ENCODE measurements at regions not wholly inside any gene's neighbourhood (a gene's known extent, or its start where the extent isn't known, plus 50 kb on each side); places are given as distances from the start of the nearest gene placed in this dataset.
A peak's percentile ranks its signal among the peaks of the same experiment; 100 is the strongest.

DNA sequence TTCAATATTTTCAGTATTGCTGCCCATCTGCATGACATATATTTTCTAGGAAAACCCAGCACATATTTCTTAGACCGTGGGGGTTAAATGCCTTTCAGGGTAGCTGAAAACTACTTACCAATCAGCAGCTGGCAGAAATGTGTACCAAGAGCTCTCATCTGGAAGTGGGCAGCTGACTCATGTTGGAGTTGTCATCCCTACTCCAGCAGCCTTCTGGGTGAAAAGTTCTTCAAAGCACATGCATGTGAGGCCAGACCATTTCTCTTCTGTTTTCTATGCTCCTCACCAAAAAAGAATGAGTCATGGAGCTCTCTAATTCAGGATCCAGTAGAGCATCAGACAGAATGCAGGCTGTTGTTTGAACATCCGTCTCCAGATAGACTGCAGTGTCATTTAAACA, 135.5 kb downstream of the PAX1 start:
- DNase-seq (ENCODE audit: low spot score): no peak

DNA sequence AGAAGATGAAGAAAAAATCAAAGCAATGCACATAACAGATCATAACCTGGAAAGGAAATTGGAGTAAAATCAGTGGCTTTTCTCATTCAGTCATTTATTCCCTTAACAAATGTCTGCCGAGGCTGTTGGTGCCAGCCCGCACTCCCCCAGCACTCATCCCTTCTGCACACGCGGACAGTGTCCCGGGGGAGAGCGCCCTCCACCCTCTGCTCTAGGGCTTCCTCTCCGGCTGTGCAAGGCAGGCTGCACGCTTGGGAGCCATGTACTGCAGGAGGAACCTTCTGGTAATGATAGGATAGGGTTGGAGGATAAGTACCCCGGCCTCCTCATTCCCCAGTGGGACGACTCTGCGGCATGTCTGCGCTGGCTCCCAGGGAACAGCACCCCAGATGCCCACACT, 134.5 kb downstream of the PAX1 start:
- no peak for DNase-seq (ENCODE audit: low spot score)

DNA sequence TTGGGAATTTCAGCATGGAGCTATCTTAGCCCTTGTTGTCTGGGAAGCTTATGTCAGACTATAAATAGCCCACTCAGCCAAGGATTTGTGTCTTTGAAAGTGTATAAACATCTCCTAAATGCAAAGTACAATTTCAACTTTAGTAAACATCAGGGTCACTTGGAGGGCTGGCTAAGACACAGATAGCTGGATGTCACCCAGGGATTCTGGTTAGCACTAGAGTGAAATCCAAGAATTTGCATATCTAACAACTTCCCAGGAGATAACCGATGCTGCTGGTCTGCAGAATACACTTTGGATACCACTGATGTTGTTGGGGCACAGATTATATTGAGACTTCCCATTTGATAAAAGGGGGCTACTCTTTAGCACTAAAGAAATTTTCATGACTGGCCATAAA, 130.9 kb downstream of the PAX1 start:
- DNase-seq (ENCODE audit: low spot score): no peak

DNA sequence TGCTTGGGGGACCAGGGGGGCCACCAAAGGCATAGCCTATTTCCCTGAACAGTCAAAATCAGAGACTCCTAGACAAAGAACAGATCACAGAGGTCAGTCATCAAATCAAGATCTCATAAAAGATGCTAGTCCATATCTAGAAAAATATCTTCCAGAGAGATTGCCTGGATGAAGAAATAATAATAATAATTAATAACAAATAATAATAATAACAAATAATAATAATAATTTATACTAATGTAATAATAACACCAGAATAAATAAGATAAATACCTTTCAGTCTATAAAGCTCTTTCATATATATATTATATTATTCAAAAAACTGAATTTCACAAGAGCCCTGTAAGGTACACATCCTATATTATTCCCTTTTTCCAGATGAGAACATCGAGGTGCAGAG, 129.6 kb downstream of the PAX1 start:
- no peak for DNase-seq (ENCODE audit: low spot score)

DNA sequence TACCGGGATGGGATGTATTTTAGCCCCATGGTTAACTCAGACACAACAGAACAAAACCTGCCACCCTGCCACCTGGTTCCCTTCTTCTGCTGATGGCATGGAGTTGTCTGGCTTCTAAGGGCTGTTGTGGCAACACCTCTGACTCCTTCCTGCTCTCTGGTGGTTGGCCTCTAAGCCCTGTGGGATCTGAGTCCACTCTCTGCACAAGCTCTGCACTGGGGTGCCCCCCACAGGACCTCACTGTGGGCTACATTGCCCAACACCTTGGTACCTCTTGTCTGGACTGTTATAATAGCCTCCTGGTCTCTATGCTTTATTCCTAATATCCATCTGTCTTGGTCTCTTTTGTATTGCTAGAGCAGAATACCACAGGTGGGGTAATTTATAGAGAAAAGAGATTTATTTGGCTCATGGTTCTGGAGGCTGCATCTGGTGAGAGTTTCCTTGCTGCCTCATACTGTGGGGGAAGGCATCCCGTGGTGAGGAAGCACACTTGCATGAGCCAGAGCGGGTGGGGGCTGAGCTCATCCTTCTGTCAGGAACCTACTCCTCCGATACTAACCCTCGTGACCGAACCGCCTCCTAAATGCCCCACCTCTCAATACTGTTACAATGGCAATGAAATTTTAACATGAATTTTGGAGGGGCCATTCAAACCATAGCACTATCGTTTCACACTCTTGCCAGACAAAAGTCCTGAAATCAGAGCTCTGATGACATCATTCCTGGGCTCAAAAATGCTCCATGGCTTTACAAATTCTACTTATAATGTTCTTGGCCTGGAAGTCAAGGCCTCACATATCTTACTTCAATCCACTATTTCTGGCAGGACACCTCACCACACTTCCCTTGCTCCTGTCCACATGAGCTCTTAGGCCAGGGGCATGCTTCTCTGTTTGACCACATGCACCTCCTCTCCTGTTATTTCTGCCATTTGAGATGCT, 127.2 kb downstream of the PAX1 start:
- no peak for DNase-seq (ENCODE audit: low spot score)

DNA sequence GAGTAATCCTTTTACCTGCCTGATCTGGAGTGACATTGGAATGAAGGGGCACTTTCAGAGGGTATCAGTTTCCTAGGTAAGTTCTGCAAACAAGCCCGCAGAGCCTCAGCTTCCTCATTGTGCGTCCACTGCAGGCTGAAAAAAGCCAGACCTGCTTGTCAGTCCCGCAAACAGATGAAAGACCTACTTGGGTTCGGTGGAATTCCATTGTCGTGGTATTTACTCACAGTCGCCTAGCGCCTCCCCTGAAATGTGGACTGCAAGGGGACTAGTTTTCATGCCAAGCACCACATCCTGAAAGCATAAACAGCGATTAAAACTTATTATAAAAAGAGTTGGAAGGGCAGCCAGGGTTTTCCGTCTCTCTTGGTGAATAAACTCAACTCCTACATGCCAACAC, 121.5 kb downstream of the PAX1 start:
- peak; percentile 9 for DNase-seq (ENCODE audit: low spot score)

DNA sequence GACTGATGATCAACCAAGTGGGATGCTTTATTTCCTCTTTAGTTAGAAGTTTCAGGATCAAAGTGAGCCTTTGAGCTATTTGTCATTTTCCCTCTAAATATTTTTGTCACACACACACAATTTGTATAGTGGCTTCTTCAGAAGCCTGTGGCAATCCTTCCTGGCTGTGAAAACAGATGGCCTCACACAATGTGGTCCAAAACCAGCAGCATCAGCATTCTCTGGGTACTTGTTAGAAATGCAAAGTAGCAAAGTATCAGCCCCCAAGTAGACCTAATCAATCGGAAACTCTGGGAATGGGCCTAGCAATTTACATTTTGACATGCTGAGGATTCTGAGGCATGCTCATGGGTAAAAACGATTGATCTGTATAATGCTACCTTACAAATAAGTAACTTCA, 115.9 kb downstream of the PAX1 start:
- no peak for DNase-seq (ENCODE audit: low spot score)

DNA sequence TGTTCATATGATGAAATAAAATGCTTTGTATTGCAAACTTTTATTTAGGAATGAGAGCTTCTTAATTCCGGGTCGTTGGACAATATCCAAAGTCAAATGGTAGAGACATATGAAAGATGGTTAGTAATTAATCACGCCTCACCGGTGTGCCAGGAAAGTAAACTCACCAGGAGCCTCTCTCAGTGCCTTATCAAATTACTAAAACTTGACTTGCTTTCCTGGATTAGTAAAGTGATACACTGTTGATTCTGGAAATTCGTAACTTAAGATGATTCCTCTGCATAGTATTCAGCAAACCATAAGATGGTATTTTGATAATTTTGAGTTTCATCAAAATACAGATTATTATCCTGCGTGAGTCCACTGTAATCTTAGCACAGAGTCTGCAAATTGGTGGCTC, 115.2 kb downstream of the PAX1 start:
- DNase-seq (ENCODE audit: low spot score): no peak

DNA sequence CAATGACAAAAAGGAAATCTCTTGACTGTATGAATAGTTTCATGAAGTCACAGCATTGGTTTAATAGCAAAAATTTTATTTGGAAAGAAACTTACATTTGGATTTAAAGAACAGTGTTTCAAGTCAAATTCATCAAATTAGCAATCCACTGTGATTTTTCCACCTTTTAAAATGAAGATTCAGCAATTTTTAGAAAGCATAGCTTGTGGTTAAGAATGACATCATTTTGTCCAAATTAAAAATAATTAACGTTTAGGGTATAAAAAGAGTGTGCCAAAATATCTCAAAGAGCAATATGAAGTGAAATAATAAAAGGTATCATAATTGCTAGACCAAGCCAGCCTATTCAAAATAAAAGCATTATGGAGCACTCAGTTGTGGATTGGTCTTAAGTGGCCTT, 114.6 kb downstream of the PAX1 start:
- no peak for DNase-seq (ENCODE audit: low spot score)

DNA sequence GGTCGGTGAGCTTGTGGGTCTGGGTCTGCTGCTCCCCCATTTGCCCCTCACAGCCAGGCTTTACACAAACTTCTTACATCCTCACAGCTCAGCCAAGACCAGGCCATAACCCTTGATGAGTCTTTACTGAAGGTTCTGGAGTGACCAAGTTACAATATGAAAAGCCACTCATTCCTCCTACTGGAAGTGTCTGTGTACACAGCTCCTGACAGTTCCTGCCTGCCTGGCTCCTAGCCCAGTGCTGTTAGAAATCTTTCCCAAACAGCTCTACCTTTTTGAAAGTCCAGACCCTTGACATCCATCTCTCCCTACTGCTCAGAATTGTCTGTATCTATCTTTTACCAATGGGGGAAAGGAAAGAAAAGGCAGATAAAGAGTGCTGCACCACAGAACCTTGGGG, 106.9 kb downstream of the PAX1 start:
- no peak for DNase-seq (ENCODE audit: low spot score)

DNA sequence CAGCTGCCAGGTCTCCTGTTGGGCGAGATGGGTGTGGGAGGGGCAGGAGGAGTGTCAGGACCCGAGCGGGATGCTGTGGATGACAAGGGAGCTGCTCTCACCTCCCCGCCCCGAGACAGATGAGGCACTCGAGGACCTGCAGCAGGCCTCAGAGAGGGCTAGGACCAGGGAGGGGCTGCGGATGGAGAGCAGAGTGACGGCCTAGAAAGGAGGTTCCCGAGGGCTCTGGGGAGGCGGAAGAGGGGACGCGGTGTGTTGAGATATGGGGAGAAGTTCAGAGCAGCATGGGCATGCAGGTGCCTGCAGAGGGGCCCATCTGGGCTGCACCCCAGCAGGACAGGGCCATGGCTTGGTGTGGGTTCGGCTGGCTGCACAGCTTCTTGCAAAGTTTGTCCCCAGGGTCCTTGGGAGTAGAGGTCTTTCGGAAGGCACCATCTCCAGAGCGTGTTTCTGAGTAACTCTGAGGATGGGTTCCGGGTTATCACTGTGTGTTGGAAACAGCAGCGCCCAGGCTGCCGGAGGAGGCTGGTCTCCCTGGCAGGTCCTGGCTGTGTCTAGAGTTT, 104.6 kb downstream of the PAX1 start:
- no peak for DNase-seq (ENCODE audit: low spot score)

DNA sequence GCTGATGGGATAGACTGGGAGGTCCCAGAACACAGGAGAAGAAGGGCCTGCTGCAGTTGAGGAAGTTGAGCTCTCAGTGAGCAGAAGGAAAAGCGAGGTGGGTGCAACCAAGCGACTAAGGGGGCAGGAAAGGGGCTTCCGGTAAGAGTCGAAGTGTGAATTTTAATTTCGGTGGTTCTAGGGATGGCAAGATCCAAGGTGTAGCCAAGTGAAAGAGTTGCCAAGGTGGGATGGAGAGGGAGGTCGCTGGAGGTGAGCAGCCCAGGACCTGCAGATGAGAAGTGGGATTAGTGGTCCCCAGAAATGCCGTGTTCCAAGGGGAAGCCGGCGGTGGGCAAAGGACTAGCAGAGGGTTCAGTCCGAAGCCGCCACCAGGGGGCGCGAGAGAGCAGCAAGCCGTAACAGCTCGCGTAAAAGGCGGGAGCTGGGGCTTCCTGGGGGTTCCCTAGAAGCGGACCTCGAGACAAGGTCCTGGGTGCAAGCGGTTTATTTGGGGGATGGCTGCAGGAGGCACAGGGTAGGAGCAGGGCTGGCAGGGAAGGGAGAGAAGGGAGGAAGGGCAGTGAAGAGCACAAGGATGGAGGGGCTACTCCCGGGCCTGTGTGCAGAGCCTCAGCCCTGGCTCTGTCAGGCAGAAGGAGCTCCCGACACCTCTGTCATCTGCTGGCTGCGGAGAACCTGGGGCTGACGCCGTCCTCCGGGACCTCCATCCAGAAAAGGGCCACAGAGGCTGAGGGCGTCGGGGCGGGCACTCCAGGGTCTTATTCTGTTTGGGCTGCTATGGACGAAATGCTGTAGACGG, 103.6 kb downstream of the PAX1 start:
- DNase-seq (ENCODE audit: low spot score): peak; percentile 2

DNA sequence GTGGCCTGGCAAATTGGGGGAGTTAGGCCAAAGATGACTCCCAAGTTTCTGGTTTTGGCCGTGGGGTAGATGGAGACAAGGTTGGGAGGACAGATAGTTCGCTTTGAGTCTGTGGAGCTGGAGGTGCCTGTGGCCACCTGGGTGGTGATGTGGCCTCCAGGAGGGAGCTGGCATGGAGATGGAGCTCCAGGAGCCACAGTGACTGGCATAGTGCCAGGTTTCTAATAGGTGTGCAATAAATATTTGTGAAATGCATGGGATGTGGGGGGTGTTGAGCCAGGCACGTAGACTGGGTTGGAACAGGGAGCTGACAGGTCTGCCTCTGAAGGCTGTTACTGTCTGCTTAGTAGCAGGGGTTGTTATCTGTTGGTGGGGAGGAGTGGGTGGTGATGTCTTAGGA, 102.7 kb downstream of the PAX1 start:
- no peak for DNase-seq (ENCODE audit: low spot score)

DNA sequence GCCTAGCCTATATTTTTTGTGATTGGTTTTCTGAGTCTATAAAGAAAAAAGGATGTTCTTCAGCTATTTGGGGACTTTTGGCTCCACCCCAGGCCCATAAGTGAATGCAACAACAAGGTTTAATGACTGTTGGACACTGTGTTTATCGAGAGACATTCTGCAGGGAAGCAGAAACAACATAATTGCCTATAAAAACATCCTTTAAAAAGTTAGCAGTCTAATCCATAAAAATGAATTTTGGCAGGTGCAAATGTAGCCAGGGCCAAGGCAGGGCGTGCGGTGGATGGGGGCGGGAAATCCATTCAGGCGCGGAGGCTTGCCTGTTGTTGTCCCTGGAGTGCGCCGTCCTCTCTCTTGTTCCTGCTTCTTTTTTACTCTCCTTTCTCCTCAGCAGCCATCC, 99.3 kb downstream of the PAX1 start:
- DNase-seq (ENCODE audit: low spot score): no peak

DNA sequence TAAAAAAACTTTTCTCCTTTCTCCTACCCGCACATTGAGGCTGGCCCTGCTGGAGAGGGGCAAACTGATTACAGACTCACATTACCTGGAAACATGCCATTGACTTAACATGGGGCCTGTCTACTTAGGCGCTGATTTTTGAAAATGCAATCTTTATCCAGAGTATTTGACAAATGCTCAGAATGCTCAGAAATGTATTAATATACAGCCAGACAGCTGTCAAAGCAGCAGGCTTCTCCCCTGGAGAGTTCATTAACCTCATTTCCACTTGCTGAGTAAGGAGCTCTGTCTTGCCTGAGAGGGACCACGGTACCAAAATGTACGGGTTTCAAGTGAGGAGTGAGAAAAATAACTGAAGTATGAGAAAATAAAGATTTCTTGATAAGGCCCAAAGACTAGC, 95.7 kb downstream of the PAX1 start:
- no peak for DNase-seq (ENCODE audit: low spot score)

DNA sequence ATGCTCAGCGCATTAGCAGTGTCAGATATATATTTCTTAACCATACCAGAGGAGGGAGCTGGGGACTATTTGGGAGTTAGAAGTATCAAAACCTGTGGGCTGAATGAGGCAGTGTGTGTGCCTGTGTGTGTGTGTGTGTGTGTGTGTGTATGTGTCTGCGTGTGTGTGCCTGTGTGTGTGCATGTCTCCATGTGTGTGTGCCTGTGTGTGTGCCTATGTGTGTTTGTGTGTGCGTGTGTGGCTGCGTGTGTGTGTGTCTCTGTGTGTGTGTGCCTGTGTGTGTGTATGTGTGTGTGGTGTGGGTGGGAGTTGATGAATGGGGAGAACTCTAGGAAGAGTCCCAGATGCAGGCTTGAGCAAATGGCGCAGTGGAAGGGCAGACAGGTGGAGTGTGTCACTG, 92.9 kb downstream of the PAX1 start:
- no peak for DNase-seq (ENCODE audit: low spot score)

DNA sequence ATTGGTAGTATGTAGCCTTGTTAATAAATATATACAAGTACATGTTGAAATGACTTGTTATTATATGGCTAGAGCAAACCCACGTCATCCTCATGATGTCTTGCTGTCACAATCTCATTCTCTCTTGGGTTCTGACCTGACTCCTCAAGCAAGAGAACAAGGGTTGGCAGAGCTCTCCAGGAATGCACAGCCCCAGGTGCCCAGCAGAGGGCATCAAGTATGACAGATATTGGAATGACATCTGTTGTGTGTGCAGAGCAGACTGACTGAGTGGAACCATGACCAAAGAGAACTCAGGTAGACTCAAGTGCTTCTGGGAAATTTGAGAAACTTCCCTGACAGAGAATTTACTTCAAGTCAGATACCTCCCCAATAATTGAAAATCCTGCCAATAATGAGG, 90.6 kb downstream of the PAX1 start:
- DNase-seq (ENCODE audit: low spot score): no peak

DNA sequence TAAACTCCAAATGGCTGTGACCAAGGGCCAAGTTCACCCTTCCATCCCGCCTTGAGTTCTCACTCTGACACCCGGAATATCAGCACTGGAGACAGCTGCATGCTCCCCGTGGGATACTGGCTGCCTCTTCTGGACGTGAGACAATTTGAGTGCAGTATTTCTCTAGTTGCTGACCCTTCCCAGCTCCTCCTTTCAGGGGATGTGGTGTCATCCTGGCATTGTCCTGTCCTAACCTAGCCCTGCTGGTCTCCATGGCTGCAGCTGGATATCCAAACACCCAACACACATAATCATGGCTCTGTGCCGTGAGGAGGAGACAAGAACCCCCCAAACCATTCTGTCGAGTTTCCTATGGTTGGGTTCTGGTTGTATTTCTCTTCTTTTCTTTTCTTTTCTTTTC, 82.6 kb downstream of the PAX1 start:
- DNase-seq (ENCODE audit: low spot score): no peak

DNA sequence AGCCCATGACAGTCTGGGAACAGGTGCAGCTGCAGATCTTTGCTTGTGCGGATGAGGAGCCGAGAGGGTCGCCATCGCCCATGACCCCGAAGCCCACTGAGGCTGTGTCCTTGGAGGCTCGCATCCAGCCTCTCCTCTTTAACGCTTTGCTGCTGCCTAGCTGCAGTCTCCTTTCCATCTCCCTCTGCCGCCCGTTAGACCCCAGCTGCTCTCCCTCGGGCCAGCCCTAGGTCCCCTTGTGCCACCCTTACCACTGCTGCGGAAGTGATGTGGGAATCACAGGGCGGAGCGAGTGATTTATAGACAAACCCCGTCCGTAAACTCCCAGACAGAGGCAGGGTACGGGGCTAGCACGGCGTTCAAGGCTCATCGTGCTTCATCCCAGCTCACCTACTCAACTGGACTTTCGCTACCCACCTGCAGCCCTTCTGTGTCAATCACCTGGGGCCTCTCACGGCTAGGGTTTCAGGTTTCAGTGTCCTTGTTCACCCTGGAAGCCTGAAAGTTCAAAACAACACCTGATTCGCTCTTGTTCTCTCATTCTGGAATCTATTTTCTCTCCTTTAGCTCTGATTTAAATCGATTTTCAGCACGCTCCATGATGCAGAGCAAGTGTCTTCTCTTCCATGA, 76.1 kb downstream of the PAX1 start:
- DNase-seq (ENCODE audit: low spot score): no peak

DNA sequence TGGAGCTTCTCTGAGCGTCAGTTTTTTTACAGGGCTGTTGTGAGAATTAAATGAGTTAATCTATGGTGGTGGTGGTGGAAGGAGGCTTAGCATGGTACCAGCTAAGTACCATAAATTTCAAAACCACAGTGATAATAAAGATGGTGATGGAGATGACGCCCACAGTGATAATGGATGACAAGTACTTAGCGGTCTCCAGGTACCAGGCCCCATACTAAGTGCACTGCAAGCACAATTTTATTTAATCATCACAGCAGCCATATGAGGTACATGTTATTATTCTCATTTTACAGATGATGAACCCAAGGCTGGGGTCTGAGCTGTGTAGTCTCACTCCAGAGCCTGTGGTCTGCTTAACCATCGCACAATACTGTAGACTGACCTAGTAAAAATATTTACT, 75.1 kb downstream of the PAX1 start:
- DNase-seq (ENCODE audit: low spot score): no peak

Measured in umbilical cord (tissue), 1 donor.